Tibial artery (tissue), 4 donors: ENCODE measurements at regions not wholly inside any gene's neighbourhood (a gene's known extent, or its start where the extent isn't known, plus 50 kb on each side); places are given as distances from the start of the nearest gene placed in this dataset.

Experiments used
- DNase-seq, 2 donors: peaks; one replicate each; pipeline ENCODE4 v3.0.0-alpha.2; 2019
- H3K27ac ChIP-seq, 2 donors: fragments of 200-600 bp; sonication (generic) in 1 of 2; 1 replicate in 1 of 2; 2 replicates in 1 of 2; pipeline ENCODE4 v1.5.1; 2018 to 2019; ENCODE audit warnings: mild to moderate bottlenecking in 1 of 2
- H3K27me3 ChIP-seq, 2 donors: fragments of 200-600 bp; sonication (generic) in 1 of 2; one replicate each; pipeline versions ENCODE4 v1.5.1 to v1.6.0; 2016 to 2019
- H3K36me3 ChIP-seq, 3 donors: fragments of 200-600 bp; sonication (generic) in 2 of 3; one replicate each; pipeline ENCODE4 v1.5.1; 2016 to 2019; ENCODE audit warnings: mild to moderate bottlenecking in 2 of 3
- H3K4me1 ChIP-seq, 4 donors: fragments of 200-600 bp; sonication (generic) in 2 of 4; 1 replicate in 3 of 4; 2 replicates in 1 of 4; pipeline ENCODE4 v1.5.1; 2016 to 2019
- H3K4me3 ChIP-seq, 2 donors: fragments of 200-600 bp; sonication (generic) in 1 of 2; 1 replicate in 1 of 2; 2 replicates in 1 of 2; pipeline ENCODE4 v1.5.1; 2018 to 2019; ENCODE audit warnings: mild to moderate bottlenecking in 2 of 2
- H3K9me3 ChIP-seq, 3 donors: fragments of 200-600 bp; sonication (generic) in 1 of 3; one replicate each; pipeline ENCODE4 v1.5.1; 2016 to 2019
- CTCF ChIP-seq, 2 experiments: fragments of 200-600 bp in 1 of 2; fragments of 450-650 bp in 1 of 2; IDR thresholded peaks; one replicate each; pipeline ENCODE4 v1.5.1; 2017 to 2019; ENCODE audit warnings: antibody characterized with exemption in 2 of 2, mild to moderate bottlenecking in 1 of 2, moderate library complexity in 1 of 2
- intact Hi-C: fragments of 100-400 bp; cut with DNase I; formaldehyde crosslinking; loops from one replicate; pipeline ENCODE4 v1.15.0; 2023; ENCODE audit warnings: low total_unique reads

DNA sequence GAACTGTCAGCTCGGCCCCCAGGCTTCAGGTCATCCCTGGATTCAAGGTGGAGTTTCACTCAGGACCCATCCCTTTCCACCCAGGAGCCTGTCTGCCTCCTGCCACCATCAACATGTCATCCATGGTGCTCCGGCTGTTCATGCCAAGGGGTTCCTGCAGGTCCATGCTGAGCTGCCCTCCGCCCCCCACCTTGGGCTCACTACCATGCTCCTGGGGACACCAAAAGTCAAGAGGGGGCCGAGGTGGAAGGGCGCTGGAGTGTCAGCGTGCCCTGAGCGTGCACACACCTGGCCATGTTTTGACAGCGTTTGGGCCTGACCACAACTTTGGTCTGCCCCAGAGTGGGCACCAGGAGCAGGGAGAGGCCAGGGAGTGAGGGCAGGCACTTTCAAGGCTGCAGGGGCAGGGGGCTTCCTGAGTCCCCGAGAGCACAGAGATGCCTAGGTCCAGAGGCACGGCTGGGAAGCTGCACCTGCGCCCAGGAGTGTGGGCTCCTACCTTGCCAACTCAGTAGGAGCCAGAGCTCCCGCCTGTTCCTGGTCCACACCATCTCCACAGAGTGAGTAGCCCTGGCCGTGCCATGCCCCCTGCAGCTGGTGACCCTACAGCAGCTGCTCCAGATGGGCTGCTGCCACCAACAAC is 639.6 kb upstream of the ZP4 start:
- H3K4me1 ChIP-seq, result no peaks in the 10 kb centered on the region
- no peaks in the 10 kb centered on the region for H3K27me3 ChIP-seq
- no peak for TF ChIP-seq CTCF (IDR thresholded peaks at IDR 0.05)
- no peak overlapping the region for H3K27ac ChIP-seq
- no peak overlapping the region for H3K4me3 ChIP-seq
- H3K36me3 ChIP-seq, result no peaks in the 10 kb centered on the region
- intact Hi-C loops, result no loop called here
- no peak for DNase-seq
- H3K9me3 ChIP-seq, result no peaks in the 10 kb centered on the region

- H3K27me3 ChIP-seq, result no peaks in the 10 kb centered on the region
- peaks cover 0 to 13% (median 8%) of the 10 kb centered on the region in 3 donors for H3K9me3 ChIP-seq
- TF ChIP-seq CTCF (IDR thresholded peaks at IDR 0.05), result no peak
- intact Hi-C loops, result no loop called here
- no peak for DNase-seq
- H3K4me1 ChIP-seq, result no peaks in the 10 kb centered on the region
- H3K36me3 ChIP-seq, result no peaks in the 10 kb centered on the region
- no peak overlapping the region for H3K27ac ChIP-seq
- H3K4me3 ChIP-seq, result no peak overlapping the region
These were observed 627.0 kb upstream of the ZP4 start for GRCh38 chr1:238517711-238518110.

- H3K36me3 ChIP-seq, result no peaks in the 10 kb centered on the region
- no peak overlapping the region for H3K4me3 ChIP-seq
- no peak for DNase-seq
- no peak for TF ChIP-seq CTCF (IDR thresholded peaks at IDR 0.05)
- intact Hi-C loops, result no loop called here
- H3K27ac ChIP-seq, result no peak overlapping the region
- no peaks in the 10 kb centered on the region for H3K4me1 ChIP-seq
- no peaks in the 10 kb centered on the region for H3K9me3 ChIP-seq
- no peaks in the 10 kb centered on the region for H3K27me3 ChIP-seq
These were observed 610.6 kb upstream of the ZP4 start for GRCh38 chr1:238501290-238501689.

GRCh38 chr1:238499021-238499420 is 608.3 kb upstream of the ZP4 start:
- Histone ChIP-seq H3K36me3 (no peaks in the 10 kb centered on the region), H3K27me3 (no peaks in the 10 kb centered on the region), H3K4me1 (no peaks in the 10 kb centered on the region), H3K9me3 (no peaks in the 10 kb centered on the region), H3K4me3 (no peak overlapping the region), H3K27ac (no peak overlapping the region)
- intact Hi-C loops, result no loop called here
- DNase-seq, result no peak
- TF ChIP-seq CTCF (IDR thresholded peaks at IDR 0.05), result no peak

GRCh38 chr1:238492271-238492670 is 601.5 kb upstream of the ZP4 start:
- intact Hi-C loops, result no loop called here
- Histone ChIP-seq H3K4me1 (no peaks in the 10 kb centered on the region), H3K36me3 (no peaks in the 10 kb centered on the region), H3K27me3 (no peaks in the 10 kb centered on the region), H3K9me3 (no peaks in the 10 kb centered on the region), H3K4me3 (no peak overlapping the region), H3K27ac (no peak overlapping the region)
- no peak for TF ChIP-seq CTCF (IDR thresholded peaks at IDR 0.05)
- DNase-seq, result no peak

DNA sequence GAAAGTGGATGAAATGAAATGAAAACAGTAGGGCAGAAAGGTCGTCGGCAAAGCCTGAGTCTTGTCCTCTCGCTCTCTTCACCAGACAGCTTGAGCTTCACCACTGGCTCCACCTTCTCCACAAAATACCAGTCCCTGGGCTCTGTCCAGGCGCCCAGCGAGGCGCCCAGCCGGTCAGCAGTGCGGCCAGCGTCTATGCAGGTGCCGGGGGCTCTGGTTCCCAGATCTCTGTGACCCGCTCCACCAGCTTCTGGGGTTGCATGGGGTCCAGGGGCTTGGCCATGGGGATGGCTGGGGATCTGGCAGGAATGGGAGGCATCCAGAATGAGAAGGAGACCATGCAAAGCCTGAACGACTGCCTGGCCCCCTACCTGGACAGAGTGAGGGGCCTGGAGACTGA is 600.5 kb upstream of the ZP4 start:
- intact Hi-C loops, result no loop called here
- H3K27ac ChIP-seq, result no peak overlapping the region
- no peak for TF ChIP-seq CTCF (IDR thresholded peaks at IDR 0.05)
- H3K27me3 ChIP-seq, result no peaks in the 10 kb centered on the region
- no peak overlapping the region for H3K4me3 ChIP-seq
- H3K36me3 ChIP-seq, result no peaks in the 10 kb centered on the region
- H3K9me3 ChIP-seq, result no peaks in the 10 kb centered on the region
- no peak for DNase-seq
- H3K4me1 ChIP-seq, result no peaks in the 10 kb centered on the region
